ENCODE measurements at regions not wholly inside any gene's neighbourhood (a gene's known extent, or its start where the extent isn't known, plus 50 kb on each side); places are given as distances from the start of the nearest gene placed in this dataset.

DNA sequence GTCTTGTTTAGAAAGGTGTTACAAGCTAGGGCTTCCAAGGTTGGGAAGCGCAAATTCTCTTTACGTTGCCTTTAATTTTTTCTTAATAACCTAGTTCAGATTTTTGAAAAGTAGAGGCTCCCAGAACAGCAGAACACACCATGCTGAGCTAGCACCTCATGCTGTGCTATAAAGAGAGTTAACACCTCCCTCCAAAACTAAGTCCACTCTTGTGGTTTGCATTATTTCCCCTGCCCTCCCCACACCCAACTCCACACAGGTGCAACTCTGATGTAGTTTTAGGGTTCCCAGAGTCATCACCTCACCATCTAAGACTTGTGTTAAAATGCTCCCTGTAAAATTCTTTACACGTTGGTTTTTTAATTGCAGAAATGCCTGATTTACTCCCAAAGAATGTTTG is 459.4 kb upstream of the JARID2 start:
- TF ChIP-seq, protein P1, sequence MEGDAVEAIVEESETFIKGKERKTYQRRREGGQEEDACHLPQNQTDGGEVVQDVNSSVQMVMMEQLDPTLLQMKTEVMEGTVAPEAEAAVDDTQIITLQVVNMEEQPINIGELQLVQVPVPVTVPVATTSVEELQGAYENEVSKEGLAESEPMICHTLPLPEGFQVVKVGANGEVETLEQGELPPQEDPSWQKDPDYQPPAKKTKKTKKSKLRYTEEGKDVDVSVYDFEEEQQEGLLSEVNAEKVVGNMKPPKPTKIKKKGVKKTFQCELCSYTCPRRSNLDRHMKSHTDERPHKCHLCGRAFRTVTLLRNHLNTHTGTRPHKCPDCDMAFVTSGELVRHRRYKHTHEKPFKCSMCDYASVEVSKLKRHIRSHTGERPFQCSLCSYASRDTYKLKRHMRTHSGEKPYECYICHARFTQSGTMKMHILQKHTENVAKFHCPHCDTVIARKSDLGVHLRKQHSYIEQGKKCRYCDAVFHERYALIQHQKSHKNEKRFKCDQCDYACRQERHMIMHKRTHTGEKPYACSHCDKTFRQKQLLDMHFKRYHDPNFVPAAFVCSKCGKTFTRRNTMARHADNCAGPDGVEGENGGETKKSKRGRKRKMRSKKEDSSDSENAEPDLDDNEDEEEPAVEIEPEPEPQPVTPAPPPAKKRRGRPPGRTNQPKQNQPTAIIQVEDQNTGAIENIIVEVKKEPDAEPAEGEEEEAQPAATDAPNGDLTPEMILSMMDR (IDR thresholded peaks at IDR 0.05), result no peak
- TF ChIP-seq POLR2A (IDR thresholded peaks at IDR 0.05), result no peak
